ENCODE measurements at regions not wholly inside any gene's neighbourhood (a gene's known extent, or its start where the extent isn't known, plus 50 kb on each side); places are given as distances from the start of the nearest gene placed in this dataset.

DNA sequence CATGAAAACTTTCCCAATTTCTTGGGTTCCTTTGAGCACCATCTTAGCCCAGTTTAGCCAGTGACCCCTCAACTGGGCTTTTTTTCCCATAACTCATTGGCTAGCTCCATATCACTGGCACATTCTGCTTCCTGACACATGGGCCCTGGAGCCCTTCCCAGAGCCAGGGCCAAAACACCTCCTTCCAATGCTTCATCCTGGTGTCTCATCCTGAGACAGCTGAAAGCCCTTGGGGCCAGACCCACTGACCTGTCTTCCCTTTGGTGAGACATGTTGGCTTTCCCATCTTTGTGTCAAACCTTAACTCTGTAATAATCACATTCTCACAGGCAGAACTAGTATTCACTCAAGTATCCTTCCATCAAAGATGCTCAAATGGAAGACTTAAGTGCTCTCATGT, 82.6 kb upstream of the SMAD3 start (continued):
- TF ChIP-seq CREB1 (CRISPR knock-in tag; IDR thresholded peaks at IDR 0.05; ENCODE audit: low read depth) = no peak
- no peak for TF ChIP-seq EZH2phosphoT487 (IDR thresholded peaks at IDR 0.05; ENCODE audit: unreplicated experiment)
- no peak for TF ChIP-seq EZH2 (IDR thresholded peaks at IDR 0.05; ENCODE audit: low read depth, unreplicated experiment)
- TF ChIP-seq NANOG (IDR thresholded peaks at IDR 0.05; ENCODE audit: borderline replicate concordance) = no peak
- TF ChIP-seq, protein P1, sequence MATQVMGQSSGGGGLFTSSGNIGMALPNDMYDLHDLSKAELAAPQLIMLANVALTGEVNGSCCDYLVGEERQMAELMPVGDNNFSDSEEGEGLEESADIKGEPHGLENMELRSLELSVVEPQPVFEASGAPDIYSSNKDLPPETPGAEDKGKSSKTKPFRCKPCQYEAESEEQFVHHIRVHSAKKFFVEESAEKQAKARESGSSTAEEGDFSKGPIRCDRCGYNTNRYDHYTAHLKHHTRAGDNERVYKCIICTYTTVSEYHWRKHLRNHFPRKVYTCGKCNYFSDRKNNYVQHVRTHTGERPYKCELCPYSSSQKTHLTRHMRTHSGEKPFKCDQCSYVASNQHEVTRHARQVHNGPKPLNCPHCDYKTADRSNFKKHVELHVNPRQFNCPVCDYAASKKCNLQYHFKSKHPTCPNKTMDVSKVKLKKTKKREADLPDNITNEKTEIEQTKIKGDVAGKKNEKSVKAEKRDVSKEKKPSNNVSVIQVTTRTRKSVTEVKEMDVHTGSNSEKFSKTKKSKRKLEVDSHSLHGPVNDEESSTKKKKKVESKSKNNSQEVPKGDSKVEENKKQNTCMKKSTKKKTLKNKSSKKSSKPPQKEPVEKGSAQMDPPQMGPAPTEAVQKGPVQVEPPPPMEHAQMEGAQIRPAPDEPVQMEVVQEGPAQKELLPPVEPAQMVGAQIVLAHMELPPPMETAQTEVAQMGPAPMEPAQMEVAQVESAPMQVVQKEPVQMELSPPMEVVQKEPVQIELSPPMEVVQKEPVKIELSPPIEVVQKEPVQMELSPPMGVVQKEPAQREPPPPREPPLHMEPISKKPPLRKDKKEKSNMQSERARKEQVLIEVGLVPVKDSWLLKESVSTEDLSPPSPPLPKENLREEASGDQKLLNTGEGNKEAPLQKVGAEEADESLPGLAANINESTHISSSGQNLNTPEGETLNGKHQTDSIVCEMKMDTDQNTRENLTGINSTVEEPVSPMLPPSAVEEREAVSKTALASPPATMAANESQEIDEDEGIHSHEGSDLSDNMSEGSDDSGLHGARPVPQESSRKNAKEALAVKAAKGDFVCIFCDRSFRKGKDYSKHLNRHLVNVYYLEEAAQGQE (IDR thresholded peaks at IDR 0.05; ENCODE audit: unreplicated experiment) = no peak
- no peak for TF ChIP-seq JUNB (IDR thresholded peaks at IDR 0.05; ENCODE audit: unreplicated experiment)
- no peak for TF ChIP-seq ZNF331 (CRISPR knock-in tag; IDR thresholded peaks at IDR 0.05; ENCODE audit: low read depth)

DNA sequence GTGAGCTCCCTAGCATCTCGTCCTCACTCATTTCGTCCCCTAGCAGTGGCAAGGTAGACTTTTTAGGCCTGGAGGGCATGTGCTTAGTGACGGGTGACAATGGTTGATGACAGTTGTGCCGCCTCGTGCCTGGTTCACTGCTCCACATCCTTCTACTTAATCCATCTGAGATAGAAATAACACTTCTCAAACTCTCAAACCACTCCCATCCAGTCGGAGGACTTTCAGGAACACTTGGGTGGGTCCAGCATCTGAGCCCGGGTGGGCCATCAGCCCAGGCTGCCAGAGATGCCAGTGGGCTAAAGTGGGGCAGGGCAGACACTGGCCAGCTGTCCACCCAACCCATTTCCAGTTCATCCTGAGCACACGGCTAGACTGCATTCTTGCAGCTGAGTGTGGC, 79.7 kb upstream of the SMAD3 start:
- Mint-ChIP-seq H3K4me1 (peaks cover 2% of the 10 kb centered on the region; the same call in 1 of the 3 replicates), H3K9me3 (no peaks in the 10 kb centered on the region), H3K4me3 (no peak overlapping the region), H3K36me3 (ENCODE audit: low read depth) (no peaks in the 10 kb centered on the region), H3K27ac (no peak overlapping the region), H3K27me3 (ENCODE audit: insufficient read depth, low read depth, poor library complexity) (peaks cover 3% of the 10 kb centered on the region)
- H3K27me3 ChIP-seq (ENCODE audit: insufficient read depth) = no peaks in the 10 kb centered on the region
- H3K4me2 ChIP-seq = no peak overlapping the region
- no peak overlapping the region for H3K4me3 ChIP-seq
- H3K27ac ChIP-seq (ENCODE audit: low read depth) = no peak overlapping the region
- ATAC-seq = no peak
- H3K9me2 ChIP-seq (ENCODE audit: insufficient read depth) = peaks cover 12% of the 10 kb centered on the region
- no peak overlapping the region for H2AFZ ChIP-seq
- no peak for DNase-seq (ENCODE audit: low spot score)
- H3K4me1 ChIP-seq (ENCODE audit: insufficient read depth) = no peaks in the 10 kb centered on the region
- no peaks in the 10 kb centered on the region for H3K79me2 ChIP-seq (replicated peaks; ENCODE audit: insufficient read depth)
- H3K36me3 ChIP-seq (ENCODE audit: insufficient read depth) = no peaks in the 10 kb centered on the region
- H4K20me1 ChIP-seq (replicated peaks; ENCODE audit: insufficient read depth) = no peaks in the 10 kb centered on the region; the same call in 1 of the 2 replicates
- no peaks in the 10 kb centered on the region for H3F3A ChIP-seq (replicated peaks; ENCODE audit: low read depth)
- TF ChIP-seq POLR2AphosphoS5 (IDR thresholded peaks at IDR 0.05; ENCODE audit: low read depth) (no peak), EZH2 (IDR thresholded peaks at IDR 0.05; ENCODE audit: low read depth, unreplicated experiment) (no peak), ZNF331 (CRISPR knock-in tag; IDR thresholded peaks at IDR 0.05; ENCODE audit: low read depth) (no peak), NANOG (IDR thresholded peaks at IDR 0.05; ENCODE audit: borderline replicate concordance) (no peak), EZH2phosphoT487 (IDR thresholded peaks at IDR 0.05; ENCODE audit: unreplicated experiment) (no peak), JUNB (IDR thresholded peaks at IDR 0.05; ENCODE audit: unreplicated experiment) (no peak), ZNF114 (CRISPR knock-in tag; IDR thresholded peaks at IDR 0.05) (no peak), CREB1 (CRISPR knock-in tag; IDR thresholded peaks at IDR 0.05; ENCODE audit: low read depth) (no peak)
- TF ChIP-seq, protein P2, sequence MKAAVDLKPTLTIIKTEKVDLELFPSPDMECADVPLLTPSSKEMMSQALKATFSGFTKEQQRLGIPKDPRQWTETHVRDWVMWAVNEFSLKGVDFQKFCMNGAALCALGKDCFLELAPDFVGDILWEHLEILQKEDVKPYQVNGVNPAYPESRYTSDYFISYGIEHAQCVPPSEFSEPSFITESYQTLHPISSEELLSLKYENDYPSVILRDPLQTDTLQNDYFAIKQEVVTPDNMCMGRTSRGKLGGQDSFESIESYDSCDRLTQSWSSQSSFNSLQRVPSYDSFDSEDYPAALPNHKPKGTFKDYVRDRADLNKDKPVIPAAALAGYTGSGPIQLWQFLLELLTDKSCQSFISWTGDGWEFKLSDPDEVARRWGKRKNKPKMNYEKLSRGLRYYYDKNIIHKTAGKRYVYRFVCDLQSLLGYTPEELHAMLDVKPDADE (IDR thresholded peaks at IDR 0.05) = no peak
- TF ChIP-seq, protein P3, sequence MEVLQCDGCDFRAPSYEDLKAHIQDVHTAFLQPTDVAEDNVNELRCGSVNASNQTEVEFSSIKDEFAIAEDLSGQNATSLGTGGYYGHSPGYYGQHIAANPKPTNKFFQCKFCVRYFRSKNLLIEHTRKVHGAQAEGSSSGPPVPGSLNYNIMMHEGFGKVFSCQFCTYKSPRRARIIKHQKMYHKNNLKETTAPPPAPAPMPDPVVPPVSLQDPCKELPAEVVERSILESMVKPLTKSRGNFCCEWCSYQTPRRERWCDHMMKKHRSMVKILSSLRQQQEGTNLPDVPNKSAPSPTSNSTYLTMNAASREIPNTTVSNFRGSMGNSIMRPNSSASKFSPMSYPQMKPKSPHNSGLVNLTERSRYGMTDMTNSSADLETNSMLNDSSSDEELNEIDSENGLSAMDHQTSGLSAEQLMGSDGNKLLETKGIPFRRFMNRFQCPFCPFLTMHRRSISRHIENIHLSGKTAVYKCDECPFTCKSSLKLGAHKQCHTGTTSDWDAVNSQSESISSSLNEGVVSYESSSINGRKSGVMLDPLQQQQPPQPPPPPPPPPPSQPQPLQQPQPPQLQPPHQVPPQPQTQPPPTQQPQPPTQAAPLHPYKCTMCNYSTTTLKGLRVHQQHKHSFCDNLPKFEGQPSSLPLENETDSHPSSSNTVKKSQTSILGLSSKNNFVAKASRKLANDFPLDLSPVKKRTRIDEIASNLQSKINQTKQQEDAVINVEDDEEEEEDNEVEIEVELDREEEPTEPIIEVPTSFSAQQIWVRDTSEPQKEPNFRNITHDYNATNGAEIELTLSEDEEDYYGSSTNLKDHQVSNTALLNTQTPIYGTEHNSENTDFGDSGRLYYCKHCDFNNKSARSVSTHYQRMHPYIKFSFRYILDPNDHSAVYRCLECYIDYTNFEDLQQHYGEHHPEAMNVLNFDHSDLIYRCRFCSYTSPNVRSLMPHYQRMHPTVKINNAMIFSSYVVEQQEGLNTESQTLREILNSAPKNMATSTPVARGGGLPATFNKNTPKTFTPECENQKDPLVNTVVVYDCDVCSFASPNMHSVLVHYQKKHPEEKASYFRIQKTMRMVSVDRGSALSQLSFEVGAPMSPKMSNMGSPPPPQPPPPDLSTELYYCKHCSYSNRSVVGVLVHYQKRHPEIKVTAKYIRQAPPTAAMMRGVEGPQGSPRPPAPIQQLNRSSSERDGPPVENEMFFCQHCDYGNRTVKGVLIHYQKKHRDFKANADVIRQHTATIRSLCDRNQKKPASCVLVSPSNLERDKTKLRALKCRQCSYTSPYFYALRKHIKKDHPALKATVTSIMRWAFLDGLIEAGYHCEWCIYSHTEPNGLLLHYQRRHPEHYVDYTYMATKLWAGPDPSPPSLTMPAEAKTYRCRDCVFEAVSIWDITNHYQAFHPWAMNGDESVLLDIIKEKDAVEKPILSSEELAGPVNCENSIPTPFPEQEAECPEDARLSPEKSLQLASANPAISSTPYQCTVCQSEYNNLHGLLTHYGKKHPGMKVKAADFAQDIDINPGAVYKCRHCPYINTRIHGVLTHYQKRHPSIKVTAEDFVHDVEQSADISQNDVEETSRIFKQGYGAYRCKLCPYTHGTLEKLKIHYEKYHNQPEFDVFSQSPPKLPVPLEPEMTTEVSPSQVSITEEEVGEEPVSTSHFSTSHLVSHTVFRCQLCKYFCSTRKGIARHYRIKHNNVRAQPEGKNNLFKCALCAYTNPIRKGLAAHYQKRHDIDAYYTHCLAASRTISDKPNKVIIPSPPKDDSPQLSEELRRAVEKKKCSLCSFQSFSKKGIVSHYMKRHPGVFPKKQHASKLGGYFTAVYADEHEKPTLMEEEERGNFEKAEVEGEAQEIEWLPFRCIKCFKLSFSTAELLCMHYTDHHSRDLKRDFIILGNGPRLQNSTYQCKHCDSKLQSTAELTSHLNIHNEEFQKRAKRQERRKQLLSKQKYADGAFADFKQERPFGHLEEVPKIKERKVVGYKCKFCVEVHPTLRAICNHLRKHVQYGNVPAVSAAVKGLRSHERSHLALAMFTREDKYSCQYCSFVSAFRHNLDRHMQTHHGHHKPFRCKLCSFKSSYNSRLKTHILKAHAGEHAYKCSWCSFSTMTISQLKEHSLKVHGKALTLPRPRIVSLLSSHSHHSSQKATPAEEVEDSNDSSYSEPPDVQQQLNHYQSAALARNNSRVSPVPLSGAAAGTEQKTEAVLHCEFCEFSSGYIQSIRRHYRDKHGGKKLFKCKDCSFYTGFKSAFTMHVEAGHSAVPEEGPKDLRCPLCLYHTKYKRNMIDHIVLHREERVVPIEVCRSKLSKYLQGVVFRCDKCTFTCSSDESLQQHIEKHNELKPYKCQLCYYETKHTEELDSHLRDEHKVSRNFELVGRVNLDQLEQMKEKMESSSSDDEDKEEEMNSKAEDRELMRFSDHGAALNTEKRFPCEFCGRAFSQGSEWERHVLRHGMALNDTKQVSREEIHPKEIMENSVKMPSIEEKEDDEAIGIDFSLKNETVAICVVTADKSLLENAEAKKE (CRISPR knock-in tag; IDR thresholded peaks at IDR 0.05) = no peak
- TF ChIP-seq, protein P4, sequence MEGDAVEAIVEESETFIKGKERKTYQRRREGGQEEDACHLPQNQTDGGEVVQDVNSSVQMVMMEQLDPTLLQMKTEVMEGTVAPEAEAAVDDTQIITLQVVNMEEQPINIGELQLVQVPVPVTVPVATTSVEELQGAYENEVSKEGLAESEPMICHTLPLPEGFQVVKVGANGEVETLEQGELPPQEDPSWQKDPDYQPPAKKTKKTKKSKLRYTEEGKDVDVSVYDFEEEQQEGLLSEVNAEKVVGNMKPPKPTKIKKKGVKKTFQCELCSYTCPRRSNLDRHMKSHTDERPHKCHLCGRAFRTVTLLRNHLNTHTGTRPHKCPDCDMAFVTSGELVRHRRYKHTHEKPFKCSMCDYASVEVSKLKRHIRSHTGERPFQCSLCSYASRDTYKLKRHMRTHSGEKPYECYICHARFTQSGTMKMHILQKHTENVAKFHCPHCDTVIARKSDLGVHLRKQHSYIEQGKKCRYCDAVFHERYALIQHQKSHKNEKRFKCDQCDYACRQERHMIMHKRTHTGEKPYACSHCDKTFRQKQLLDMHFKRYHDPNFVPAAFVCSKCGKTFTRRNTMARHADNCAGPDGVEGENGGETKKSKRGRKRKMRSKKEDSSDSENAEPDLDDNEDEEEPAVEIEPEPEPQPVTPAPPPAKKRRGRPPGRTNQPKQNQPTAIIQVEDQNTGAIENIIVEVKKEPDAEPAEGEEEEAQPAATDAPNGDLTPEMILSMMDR (conservative IDR thresholded peaks at IDR 0.05; ENCODE audit: low read depth in 2 of 2) = no peak

All from GM23338 (cell line).